ENCODE measurements at regions not wholly inside any gene's neighbourhood (a gene's known extent, or its start where the extent isn't known, plus 50 kb on each side); places are given as distances from the start of the nearest gene placed in this dataset.

- TF ChIP-seq CTCF (IDR thresholded peaks at IDR 0.05): no peak
- no peak for TF ChIP-seq POLR2A (IDR thresholded peaks at IDR 0.05)
Measured at GRCh38 chr5:92676215-92677165, 904.5 kb downstream of the NR2F1-AS1 start.
